HepG2 (cell line): ENCODE measurements at regions not wholly inside any gene's neighbourhood (a gene's known extent, or its start where the extent isn't known, plus 50 kb on each side); places are given as distances from the start of the nearest gene placed in this dataset.

Experiments
- ATAC-seq: fragments of 200-7000 bp; cut with Tn5 transposase; 3 replicates; pipeline ENCODE4 v1.9.1; 2020; ENCODE audit warnings: mild to moderate bottlenecking, moderate library complexity
- BruUV-seq: library from RNA; stranded (reverse); fragments of 400-500 nt; replicated peaks from 2 replicates; lab custom pipeline; 2021; lab: Mats Ljungman, UMichigan
- CTCF ChIA-PET: fragments of 300-600 bp; formaldehyde crosslinking; extraction: SDS; loops from one replicate; lab custom pipeline; 2021; ENCODE audit warnings: low total read pairs, inconsistent platforms, low intra/inter-chr PET ratio; lab: Yijun Ruan, JAX
- POLR2A ChIA-PET: fragments of 350-600 bp; sonication (Branson Sonifier 250); formaldehyde crosslinking; loops from one replicate; lab custom pipeline; 2020; ENCODE audit warnings: antibody characterized with exemption, inconsistent platforms; lab: Yijun Ruan, JAX
- DNase-seq: peaks from one replicate; pipeline ENCODE4 v3.0.0-alpha.2; 2015; ENCODE audit warnings: low spot score
- FAIRE-seq: peaks from 3 replicates; lab custom pipeline; 2011; peaks lifted over from hg19 to GRCh38; lab: Jason Lieb, UNC
- H2AFZ ChIP-seq: one replicate; pipeline ENCODE4 v1.6.1; 2011; ENCODE audit warnings: low read length, inconsistent platforms
- H3K27ac ChIP-seq: fragments of 300-600 bp; 3 replicates; pipeline ENCODE4 v1.8.0; 2011; ENCODE audit warnings: mixed run types, mild to moderate bottlenecking, mixed read lengths, low read length, inconsistent platforms; ENCODE audit not compliant: insufficient read depth; ENCODE audit errors: extremely low read length
- H3K27me3 ChIP-seq, 2 experiments: fragments of 200-600 bp in 1 of 2; 2 replicates in 1 of 2; 3 replicates in 1 of 2; pipeline versions ENCODE4 v1.6.0 to v1.8.0; 2011; ENCODE audit warnings: low read length in 2 of 2, mild to moderate bottlenecking in 2 of 2, moderate library complexity in 2 of 2, inconsistent platforms in 1 of 2; ENCODE audit not compliant: insufficient read depth in 2 of 2, control insufficient read depth in 1 of 2
- H3K36me3 ChIP-seq, 2 experiments: fragments of 200-600 bp in 1 of 2; replicated peaks in 1 of 2; 2 replicates in 1 of 2; 3 replicates in 1 of 2; pipeline versions ENCODE4 v1.5.1 to v1.8.0; 2011; ENCODE audit warnings: low read length in 2 of 2, inconsistent platforms in 1 of 2; ENCODE audit not compliant: insufficient read depth in 2 of 2, control insufficient read depth in 1 of 2
- H3K4me1 ChIP-seq: 2 replicates; pipeline ENCODE4 v1.5.1; 2012; ENCODE audit warnings: low read length, inconsistent platforms; ENCODE audit not compliant: insufficient read depth
- H3K4me2 ChIP-seq: 2 replicates; pipeline ENCODE4 v1.6.0; 2011; ENCODE audit warnings: low read depth, low read length, inconsistent platforms
- H3K4me3 ChIP-seq, 3 experiments: fragments of 200-600 bp in 1 of 3; sonication (generic), shearing (Covaris generic) in 1 of 3; replicated peaks in 1 of 3; 2 replicates each; pipeline ENCODE4 v1.5.1; 2011 to 2016; ENCODE audit warnings: low read length in 3 of 3, inconsistent platforms in 2 of 3, low read depth in 2 of 3, mild to moderate bottlenecking in 2 of 3, control low read depth in 1 of 3, mixed read lengths in 1 of 3; ENCODE audit not compliant: insufficient read depth in 1 of 3
- H3K79me2 ChIP-seq: one replicate; pipeline ENCODE4 v1.6.1; 2011; ENCODE audit warnings: low read length, inconsistent platforms; ENCODE audit not compliant: insufficient read depth
- H3K9ac ChIP-seq: 2 replicates; pipeline ENCODE4 v1.6.0; 2011; ENCODE audit warnings: mild to moderate bottlenecking, low read depth, low read length, inconsistent platforms; ENCODE audit not compliant: insufficient read depth
- H3K9me3 ChIP-seq: 2 replicates; pipeline ENCODE4 v1.5.1; 2012; ENCODE audit warnings: mild to moderate bottlenecking, low read length
- H4K20me1 ChIP-seq: 2 replicates; pipeline ENCODE4 v1.6.0; 2011; ENCODE audit warnings: inconsistent platforms, mild to moderate bottlenecking, low read length, moderate library complexity; ENCODE audit not compliant: insufficient read depth
- ELF1 ChIP-seq: sonication (generic); formaldehyde crosslinking; IDR thresholded peaks from 2 replicates; pipeline ENCODE4 v1.4.0; 2020; ENCODE audit warnings: missing genetic modification reagents
- FIP1L1 ChIP-seq: fragments of 200-400 bp; formaldehyde crosslinking; IDR thresholded peaks from 2 replicates; pipeline ENCODE4 v1.6.1; 2018; ENCODE audit warnings: low read depth, mild to moderate bottlenecking, low read length, moderate library complexity, borderline replicate concordance; ENCODE audit not compliant: insufficient read depth
- FOXA1 ChIP-seq, 2 experiments: fragments of 450-650 bp in 1 of 2; sonication (generic) in 1 of 2; formaldehyde crosslinking in 1 of 2; IDR thresholded peaks; 2 replicates each; pipeline versions ENCODE4 v1.4.0 to v1.6.1; 2016 to 2020; ENCODE audit warnings: missing genetic modification reagents in 1 of 2
- KDM5B ChIP-seq: sonication (generic); formaldehyde crosslinking; IDR thresholded peaks from 2 replicates; pipeline ENCODE4 v1.4.0; 2020; ENCODE audit warnings: missing genetic modification reagents, mild to moderate bottlenecking, borderline replicate concordance
- NAIF1 ChIP-seq: sonication (generic); formaldehyde crosslinking; IDR thresholded peaks from 2 replicates; pipeline ENCODE4 v1.5.0; 2020; ENCODE audit warnings: mild to moderate bottlenecking, missing genetic modification reagents, borderline replicate concordance
- NCOR1 ChIP-seq: fragments of 200-600 bp; sonication (generic); IDR thresholded peaks from 2 replicates; pipeline ENCODE4 v1.7.0; 2017; ENCODE audit warnings: antibody characterized with exemption, low read length, borderline replicate concordance
- POLR2A ChIP-seq, 2 experiments: IDR thresholded peaks; 2 replicates each; pipeline ENCODE4 v1.6.1; 2011; ENCODE audit warnings: low read depth in 2 of 2, low read length in 2 of 2, mild to moderate bottlenecking in 1 of 2, moderate library complexity in 1 of 2; ENCODE audit not compliant: insufficient read depth in 1 of 2
- POLR2AphosphoS2 ChIP-seq: IDR thresholded peaks from 2 replicates; pipeline ENCODE4 v1.6.1; 2011; ENCODE audit warnings: low read depth, low read length, improper control_type of control experiment
- PRMT3 ChIP-seq: sonication (generic); formaldehyde crosslinking; IDR thresholded peaks from 2 replicates; pipeline ENCODE4 v1.8.1; 2022; ENCODE audit warnings: low read depth, mild to moderate bottlenecking, moderate library complexity, missing genetic modification reagents, borderline replicate concordance
- PTBP1 ChIP-seq: fragments of 200-400 bp; formaldehyde crosslinking; IDR thresholded peaks from 2 replicates; pipeline ENCODE4 v1.6.1; 2018; ENCODE audit warnings: low read length, low read depth; ENCODE audit not compliant: poor library complexity, severe bottlenecking
- REL ChIP-seq: sonication (generic); formaldehyde crosslinking; conservative IDR thresholded peaks from 2 replicates; pipeline ENCODE4 v1.8.0; 2022; ENCODE audit warnings: mild to moderate bottlenecking, missing genetic modification reagents, moderate library complexity
- TBL1XR1 ChIP-seq: fragments of 150-350 bp; IDR thresholded peaks from 2 replicates; pipeline ENCODE4 v1.6.1; 2014; ENCODE audit warnings: borderline replicate concordance, low read length; ENCODE audit not compliant: partially characterized antibody
- TOE1 ChIP-seq: sonication (generic); formaldehyde crosslinking; IDR thresholded peaks from 2 replicates; pipeline ENCODE4 v1.4.0; 2020; ENCODE audit warnings: mild to moderate bottlenecking, missing genetic modification reagents
- ZFP62 ChIP-seq: sonication (generic); formaldehyde crosslinking; IDR thresholded peaks from 2 replicates; pipeline ENCODE4 v1.4.0; 2020; ENCODE audit warnings: missing genetic modification reagents
- ZFY ChIP-seq: sonication (generic); formaldehyde crosslinking; IDR thresholded peaks from 2 replicates; pipeline ENCODE4 v1.4.0; 2020; ENCODE audit warnings: missing genetic modification reagents
- ZMYM2 ChIP-seq: sonication (generic); formaldehyde crosslinking; IDR thresholded peaks from 2 replicates; pipeline ENCODE4 v1.8.0; 2022; ENCODE audit warnings: mild to moderate bottlenecking, missing genetic modification reagents
- ZNF17 ChIP-seq: sonication (generic); formaldehyde crosslinking; IDR thresholded peaks from 2 replicates; pipeline ENCODE4 v1.5.0; 2020; ENCODE audit warnings: mild to moderate bottlenecking, missing genetic modification reagents
- ZNF772 ChIP-seq: sonication (generic); formaldehyde crosslinking; IDR thresholded peaks from 2 replicates; pipeline ENCODE4 v1.5.0; 2020; ENCODE audit warnings: mild to moderate bottlenecking, missing genetic modification reagents
- ZNF773 ChIP-seq: sonication (generic); formaldehyde crosslinking; IDR thresholded peaks from 2 replicates; pipeline ENCODE4 v1.4.0; 2020; ENCODE audit warnings: missing genetic modification reagents, borderline replicate concordance
- ZNF781 ChIP-seq: sonication (generic); formaldehyde crosslinking; IDR thresholded peaks from 2 replicates; pipeline ENCODE4 v1.5.1; 2020; ENCODE audit warnings: borderline replicate concordance, mild to moderate bottlenecking, missing genetic modification reagents; ENCODE audit errors: not compliant biosample characterization
- ZNF790 ChIP-seq: sonication (generic); formaldehyde crosslinking; IDR thresholded peaks from 2 replicates; pipeline ENCODE4 v1.8.0; 2022; ENCODE audit warnings: missing genetic modification reagents, mild to moderate bottlenecking, borderline replicate concordance
- WGBS: methylation state at CpG from one replicate; pipeline ENCODE4 v1.1.6; 2017; ENCODE audit warnings: low lambda C conversion rate; 5-methylcytosine and 5-hydroxymethylcytosine counted together
- in situ Hi-C: cut with HindIII; loops from 2 replicates; pipeline ENCODE4 v1.10.0; 2017; ENCODE audit warnings: low pct_unique_long_range_greater_than_20kb; ENCODE audit not compliant: extremely low pct_ligation_motif_present
- intact Hi-C: fragments of 100-400 bp; cut with micrococcal nuclease; formaldehyde crosslinking; loops from one replicate; pipeline ENCODE4 v1.10.0; 2022; ENCODE audit not compliant: unreplicated experiment
- TF ChIP-seq, protein P1 (sequence below): sonication (generic); formaldehyde crosslinking; IDR thresholded peaks from 2 replicates; pipeline ENCODE4 v1.5.0; 2020; ENCODE audit warnings: missing genetic modification reagents
- TF ChIP-seq, protein P2 (sequence below): sonication (generic); formaldehyde crosslinking; conservative IDR thresholded peaks from 2 replicates; pipeline ENCODE4 v1.8.0; 2022; ENCODE audit warnings: missing genetic modification reagents

DNA sequence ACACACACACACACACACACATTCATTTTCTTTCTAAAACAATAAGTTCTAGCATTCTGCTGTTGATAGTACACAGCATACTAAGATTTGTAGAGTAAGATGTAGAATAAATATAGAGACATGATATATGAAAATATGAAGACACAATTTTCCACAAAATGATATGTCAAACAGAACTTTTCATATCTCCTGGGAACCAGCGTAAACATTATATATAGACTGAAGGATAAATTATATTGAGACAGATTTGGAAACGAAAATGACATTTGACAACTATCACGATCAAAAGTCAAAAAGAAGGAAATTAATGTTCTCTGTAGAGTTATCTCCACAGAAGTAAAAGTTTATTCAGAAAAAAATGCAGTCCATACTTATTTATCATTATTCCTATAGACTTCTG, 1605.7 kb upstream of the SLC10A2 start (continued):
- TF ChIP-seq PTBP1 (no peak), KDM5B (CRISPR knock-in tag) (no peak), PRMT3 (CRISPR knock-in tag) (no peak), ZNF773 (CRISPR knock-in tag) (no peak), NCOR1 (no peak), POLR2A (IDR thresholded peaks at IDR 0.05; ENCODE audit: insufficient read depth in 1 of 2, low read depth in 2 of 2, low read length in 2 of 2) (no peak), TOE1 (CRISPR knock-in tag) (no peak)

GRCh38 chr13:104657196-104657595, 1591.0 kb upstream of the SLC10A2 start:
- no peaks in the 10 kb centered on the region for H3K79me2 ChIP-seq
- H3K4me2 ChIP-seq = no peak overlapping the region
- CTCF ChIA-PET = no interaction called here
- H2AFZ ChIP-seq = no peak overlapping the region
- H3K36me3 ChIP-seq = no peaks in the 10 kb centered on the region
- H3K27me3 ChIP-seq = no peaks in the 10 kb centered on the region
- DNase-seq = no peak
- TF ChIP-seq ELF1 (no peak), ZNF17 (no peak), NAIF1 (no peak), POLR2AphosphoS2 (no peak), ZFP62 (CRISPR knock-in tag) (no peak), ZNF772 (CRISPR knock-in tag) (no peak), ZNF790 (no peak), ZMYM2 (CRISPR knock-in tag) (no peak), FOXA1 (IDR thresholded peaks at IDR 0.05) (no peak), FOXA1 (CRISPR knock-in tag; IDR thresholded peaks at IDR 0.05) (no peak), ZNF781 (no peak), TBL1XR1 (no peak), ZFY (CRISPR knock-in tag) (no peak), FIP1L1 (no peak), REL (no peak)
- TF ChIP-seq, protein P1, sequence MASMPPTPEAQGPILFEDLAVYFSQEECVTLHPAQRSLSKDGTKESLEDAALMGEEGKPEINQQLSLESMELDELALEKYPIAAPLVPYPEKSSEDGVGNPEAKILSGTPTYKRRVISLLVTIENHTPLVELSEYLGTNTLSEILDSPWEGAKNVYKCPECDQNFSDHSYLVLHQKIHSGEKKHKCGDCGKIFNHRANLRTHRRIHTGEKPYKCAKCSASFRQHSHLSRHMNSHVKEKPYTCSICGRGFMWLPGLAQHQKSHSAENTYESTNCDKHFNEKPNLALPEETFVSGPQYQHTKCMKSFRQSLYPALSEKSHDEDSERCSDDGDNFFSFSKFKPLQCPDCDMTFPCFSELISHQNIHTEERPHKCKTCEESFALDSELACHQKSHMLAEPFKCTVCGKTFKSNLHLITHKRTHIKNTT (CRISPR knock-in tag) = no peak
- TF ChIP-seq, protein P2, sequence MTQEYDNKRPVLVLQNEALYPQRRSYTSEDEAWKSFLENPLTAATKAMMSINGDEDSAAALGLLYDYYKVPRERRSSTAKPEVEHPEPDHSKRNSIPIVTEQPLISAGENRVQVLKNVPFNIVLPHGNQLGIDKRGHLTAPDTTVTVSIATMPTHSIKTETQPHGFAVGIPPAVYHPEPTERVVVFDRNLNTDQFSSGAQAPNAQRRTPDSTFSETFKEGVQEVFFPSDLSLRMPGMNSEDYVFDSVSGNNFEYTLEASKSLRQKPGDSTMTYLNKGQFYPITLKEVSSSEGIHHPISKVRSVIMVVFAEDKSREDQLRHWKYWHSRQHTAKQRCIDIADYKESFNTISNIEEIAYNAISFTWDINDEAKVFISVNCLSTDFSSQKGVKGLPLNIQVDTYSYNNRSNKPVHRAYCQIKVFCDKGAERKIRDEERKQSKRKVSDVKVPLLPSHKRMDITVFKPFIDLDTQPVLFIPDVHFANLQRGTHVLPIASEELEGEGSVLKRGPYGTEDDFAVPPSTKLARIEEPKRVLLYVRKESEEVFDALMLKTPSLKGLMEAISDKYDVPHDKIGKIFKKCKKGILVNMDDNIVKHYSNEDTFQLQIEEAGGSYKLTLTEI (CRISPR knock-in tag) = no peak
- TF ChIP-seq, all 625 proteins: peak for 0
- BruUV-seq = no TSS peak
- 6% methylated on average over 1 of the region's 1 CpG for WGBS
- intact Hi-C loops (no loop called here), in situ Hi-C loops (no loop called here)
- FAIRE-seq (no peak), ATAC-seq (no peak)
- H3K4me3 ChIP-seq = no peak overlapping the region
- H3K4me1 ChIP-seq = no peaks in the 10 kb centered on the region
- H3K27ac ChIP-seq = no peak overlapping the region
- no peak overlapping the region for H3K9ac ChIP-seq
- H3K9me3 ChIP-seq = peaks cover 26% of the 10 kb centered on the region
- POLR2A ChIA-PET = no interaction called here
- no peaks in the 10 kb centered on the region for H4K20me1 ChIP-seq
